ENCODE measurements at regions not wholly inside any gene's neighbourhood (a gene's known extent, or its start where the extent isn't known, plus 50 kb on each side); places are given as distances from the start of the nearest gene placed in this dataset.

DNA sequence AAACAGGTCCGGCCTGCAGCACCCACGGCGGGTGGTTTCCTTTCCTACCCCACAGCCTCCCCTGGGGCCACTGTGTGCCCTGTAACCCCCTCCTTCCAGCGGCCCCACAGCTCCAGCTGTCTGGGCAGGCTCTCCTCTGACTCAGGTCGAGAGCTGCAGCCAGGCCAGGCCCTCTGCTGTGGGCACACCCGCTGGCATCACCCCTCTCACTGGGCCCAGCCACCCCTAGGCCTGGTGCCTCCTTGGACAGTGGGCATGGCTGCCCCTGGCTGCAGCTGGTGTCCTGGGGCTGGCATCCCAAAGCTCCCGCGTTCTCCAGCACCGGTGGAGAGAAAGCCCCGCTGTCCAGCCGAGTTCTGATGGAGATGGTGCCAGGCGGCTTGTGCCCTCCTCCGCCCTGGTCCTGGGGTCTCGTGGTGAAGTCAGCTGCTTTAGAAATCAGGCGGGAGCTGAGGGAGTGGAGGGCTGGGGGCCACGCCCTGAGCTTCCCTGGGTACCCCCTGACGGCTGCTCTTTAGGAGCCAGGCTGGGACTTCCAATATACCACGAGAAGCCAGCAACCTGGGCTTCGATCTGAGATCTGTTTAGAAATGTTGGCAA is 114.9 kb downstream of the KIF26A start:
- H3K36me3 ChIP-seq: no peaks in the 10 kb centered on the region
- TF ChIP-seq POLR2A (IDR thresholded peaks at IDR 0.05) (no peak), POLR2AphosphoS5 (IDR thresholded peaks at IDR 0.05) (no peak), CTCF (IDR thresholded peaks at IDR 0.05) (no peak), EP300 (IDR thresholded peaks at IDR 0.05; ENCODE audit: low read depth) (no peak)
- peaks cover 6% of the 10 kb centered on the region for H3K27me3 ChIP-seq
- H3K4me3 ChIP-seq: no peak overlapping the region
- in situ Hi-C loops (cut with MboI; ENCODE audit: low pct_ligation_motif_present in 1 of 4, low pct_unique_long_range_greater_than_20kb in 1 of 4, low sequenced_read_pairs in 3 of 4) (no loop called here), intact Hi-C loops (cut with DNase I; ENCODE audit: low total_unique reads) (no loop called here)
- H3K9me3 ChIP-seq: no peaks in the 10 kb centered on the region
- H3K27ac ChIP-seq: no peak overlapping the region
- no peak for DNase-seq
- 84% methylated on average over 13 of the region's 19 CpGs; no CpG with 5 or more reads in 1 of the 2 donors for WGBS, 2 donors (ENCODE audit: low coverage in 1 of 2)
- H3K4me1 ChIP-seq: no peaks in the 10 kb centered on the region

DNA sequence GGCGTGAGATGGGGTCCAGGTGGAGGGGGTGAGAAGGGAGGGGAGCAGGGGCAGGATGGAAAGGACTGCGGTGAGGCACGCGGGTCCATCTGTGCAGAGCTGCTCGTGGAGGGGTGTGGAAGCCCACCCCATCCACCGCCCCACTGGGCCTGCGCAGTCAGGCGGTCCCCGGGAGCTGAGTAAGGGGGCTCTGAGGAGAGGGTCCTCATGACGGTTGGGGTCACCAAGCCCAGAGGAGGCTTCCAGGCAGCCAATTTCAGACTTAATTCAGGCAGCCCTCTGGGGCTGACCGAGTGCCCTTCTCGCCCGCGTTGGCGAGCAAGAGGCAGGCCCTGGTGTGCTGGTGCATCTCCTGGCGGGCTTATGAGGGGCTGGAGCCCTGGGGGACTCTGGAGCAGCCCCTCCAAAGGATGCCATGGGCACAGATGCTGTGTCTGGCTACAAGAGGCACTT is 115.5 kb downstream of the KIF26A start:
- no peak for DNase-seq
- no peak for TF ChIP-seq CTCF (IDR thresholded peaks at IDR 0.05)
- TF ChIP-seq POLR2A (IDR thresholded peaks at IDR 0.05): no peak
- TF ChIP-seq EP300 (IDR thresholded peaks at IDR 0.05; ENCODE audit: low read depth): no peak
- no peak for TF ChIP-seq POLR2AphosphoS5 (IDR thresholded peaks at IDR 0.05)
- H3K36me3 ChIP-seq: no peaks in the 10 kb centered on the region
- in situ Hi-C loops (cut with MboI; ENCODE audit: low pct_ligation_motif_present in 1 of 4, low pct_unique_long_range_greater_than_20kb in 1 of 4, low sequenced_read_pairs in 3 of 4): no loop called here
- H3K27me3 ChIP-seq: peaks cover 6% of the 10 kb centered on the region
- WGBS, 2 donors (ENCODE audit: low coverage in 1 of 2): 89% methylated on average over 16 of the region's 16 CpGs; no CpG with 5 or more reads in 1 of the 2 donors
- H3K9me3 ChIP-seq: no peaks in the 10 kb centered on the region
- no peak overlapping the region for H3K27ac ChIP-seq
- H3K4me1 ChIP-seq: no peaks in the 10 kb centered on the region
- no peak overlapping the region for H3K4me3 ChIP-seq
- intact Hi-C loops (cut with DNase I; ENCODE audit: low total_unique reads): no loop called here

- DNase-seq: no peak
- 48 to 81% methylated on average over 3 to 13 of the region's 13 CpGs for WGBS, 2 donors (ENCODE audit: low coverage in 1 of 2)
- intact Hi-C loops (cut with DNase I; ENCODE audit: low total_unique reads): no loop called here
- peaks cover 6% of the 10 kb centered on the region for H3K27me3 ChIP-seq
- H3K27ac ChIP-seq: no peak overlapping the region
- H3K4me3 ChIP-seq: no peak overlapping the region
- TF ChIP-seq POLR2A (IDR thresholded peaks at IDR 0.05): no peak
- no peaks in the 10 kb centered on the region for H3K4me1 ChIP-seq
- in situ Hi-C loops (cut with MboI; ENCODE audit: low pct_ligation_motif_present in 1 of 4, low pct_unique_long_range_greater_than_20kb in 1 of 4, low sequenced_read_pairs in 3 of 4): no loop called here
- no peaks in the 10 kb centered on the region for H3K36me3 ChIP-seq
- no peaks in the 10 kb centered on the region for H3K9me3 ChIP-seq
Measured at GRCh38 chr14:104254735-104255400, 116.5 kb downstream of the KIF26A start.

- H3K36me3 ChIP-seq: no peaks in the 10 kb centered on the region
- in situ Hi-C loops (cut with MboI; ENCODE audit: low pct_ligation_motif_present in 1 of 4, low pct_unique_long_range_greater_than_20kb in 1 of 4, low sequenced_read_pairs in 3 of 4): no loop called here
- H3K4me3 ChIP-seq: no peak overlapping the region
- H3K27ac ChIP-seq: no peak overlapping the region
- H3K9me3 ChIP-seq: no peaks in the 10 kb centered on the region
- no peak for DNase-seq
- no peak for TF ChIP-seq CTCF (IDR thresholded peaks at IDR 0.05)
- no peak for TF ChIP-seq EP300 (IDR thresholded peaks at IDR 0.05; ENCODE audit: low read depth)
- TF ChIP-seq POLR2A (IDR thresholded peaks at IDR 0.05): no peak
- TF ChIP-seq POLR2AphosphoS5 (IDR thresholded peaks at IDR 0.05): no peak
- H3K27me3 ChIP-seq: peaks cover 6% of the 10 kb centered on the region
- intact Hi-C loops (cut with DNase I; ENCODE audit: low total_unique reads): no loop called here
- H3K4me1 ChIP-seq: no peaks in the 10 kb centered on the region
- 80 to 92% methylated on average over 2 of the region's 2 CpGs for WGBS, 2 donors (ENCODE audit: low coverage in 1 of 2)
Measured at GRCh38 chr14:104256025-104256424, 117.6 kb downstream of the KIF26A start.
